HepG2 (cell line): ENCODE measurements at regions not wholly inside any gene's neighbourhood (a gene's known extent, or its start where the extent isn't known, plus 50 kb on each side); places are given as distances from the start of the nearest gene placed in this dataset.

Experiments
- E2F2 ChIP-seq: sonication (generic); formaldehyde crosslinking; IDR thresholded peaks from 2 replicates; pipeline ENCODE4 v1.4.0; 2020; ENCODE audit warnings: missing genetic modification reagents, borderline replicate concordance
- ELF3 ChIP-seq: IDR thresholded peaks from 2 replicates; pipeline ENCODE4 v1.6.1; 2016; ENCODE audit warnings: missing genetic modification reagents, missing compliant biosample characterization
- FOXK2 ChIP-seq: fragments of 450-650 bp; IDR thresholded peaks from 2 replicates; pipeline ENCODE4 v1.6.1; 2016
- PBX3 ChIP-seq: sonication (generic); formaldehyde crosslinking; IDR thresholded peaks from 2 replicates; pipeline ENCODE4 v1.8.1; 2023; ENCODE audit warnings: missing genetic modification reagents, inconsistent platforms, borderline replicate concordance
- POLR2AphosphoS2 ChIP-seq: IDR thresholded peaks from 2 replicates; pipeline ENCODE4 v1.6.1; 2011; ENCODE audit warnings: low read depth, low read length, improper control_type of control experiment
- RELA ChIP-seq: sonication (generic); formaldehyde crosslinking; IDR thresholded peaks from 2 replicates; pipeline ENCODE4 v1.4.0; 2020; ENCODE audit warnings: missing genetic modification reagents
- U2AF1 ChIP-seq: fragments of 200-400 bp; formaldehyde crosslinking; optimal IDR thresholded peaks from 2 replicates; pipeline ENCODE3; 2017; ENCODE audit warnings: mild to moderate bottlenecking, low read depth, low read length
- ZBTB39 ChIP-seq: sonication (generic); formaldehyde crosslinking; IDR thresholded peaks from 2 replicates; pipeline ENCODE4 v1.5.0; 2020; ENCODE audit warnings: missing genetic modification reagents
- ZNF24 ChIP-seq: fragments of 450-650 bp; IDR thresholded peaks from 2 replicates; pipeline ENCODE4 v1.6.1; 2017; ENCODE audit warnings: antibody characterized with exemption, mild to moderate bottlenecking
- ZNF329 ChIP-seq: sonication (generic); formaldehyde crosslinking; IDR thresholded peaks from 2 replicates; pipeline ENCODE4 v1.9.0; 2021; ENCODE audit warnings: low read depth, mild to moderate bottlenecking, missing genetic modification reagents
- ZNF331 ChIP-seq: sonication (generic); formaldehyde crosslinking; IDR thresholded peaks from 2 replicates; pipeline ENCODE4 v1.4.0; 2020; ENCODE audit warnings: missing genetic modification reagents
- ZNF33A ChIP-seq: sonication (generic); formaldehyde crosslinking; IDR thresholded peaks from 2 replicates; pipeline ENCODE4 v1.5.1; 2020; ENCODE audit warnings: missing genetic modification reagents, mild to moderate bottlenecking, moderate library complexity, borderline replicate concordance
- ZNF501 ChIP-seq: sonication (generic); formaldehyde crosslinking; IDR thresholded peaks from 2 replicates; pipeline ENCODE4 v1.5.1; 2020; ENCODE audit warnings: mild to moderate bottlenecking, moderate library complexity, missing genetic modification reagents
- ZNF530 ChIP-seq: sonication (generic); formaldehyde crosslinking; IDR thresholded peaks from 2 replicates; pipeline ENCODE4 v1.5.0; 2020; ENCODE audit warnings: low read depth, mild to moderate bottlenecking, missing genetic modification reagents
- ZNF616 ChIP-seq: sonication (generic); formaldehyde crosslinking; IDR thresholded peaks from 2 replicates; pipeline ENCODE4 v1.5.0; 2020; ENCODE audit warnings: low read depth, mild to moderate bottlenecking, missing genetic modification reagents
- ZNF768 ChIP-seq: sonication (generic); formaldehyde crosslinking; IDR thresholded peaks from 2 replicates; pipeline ENCODE4 v1.4.0; 2020; ENCODE audit warnings: missing genetic modification reagents
- TF ChIP-seq, protein P1 (sequence below): sonication (generic); formaldehyde crosslinking; IDR thresholded peaks from 2 replicates; pipeline ENCODE4 v1.5.0; 2020; ENCODE audit warnings: mild to moderate bottlenecking, missing genetic modification reagents
- TF ChIP-seq, protein P2 (sequence below), 2 experiments: sonication (generic) in 1 of 2; formaldehyde crosslinking in 1 of 2; IDR thresholded peaks; 2 replicates each; pipeline versions ENCODE4 v1.4.0 to v1.6.1; 2018 to 2020; ENCODE audit warnings: missing genetic modification reagents in 2 of 2, borderline replicate concordance in 1 of 2, low read depth in 1 of 2, mild to moderate bottlenecking in 1 of 2, missing biosample characterization in 1 of 2
- TF ChIP-seq, protein P3 (sequence below): sonication (generic); formaldehyde crosslinking; IDR thresholded peaks from 2 replicates; pipeline ENCODE4 v1.4.0; 2020; ENCODE audit warnings: missing genetic modification reagents

GRCh38 chr2:238784671-238785527 is 63.0 kb upstream of the TWIST2 start (continued):
- TF ChIP-seq, protein P1, sequence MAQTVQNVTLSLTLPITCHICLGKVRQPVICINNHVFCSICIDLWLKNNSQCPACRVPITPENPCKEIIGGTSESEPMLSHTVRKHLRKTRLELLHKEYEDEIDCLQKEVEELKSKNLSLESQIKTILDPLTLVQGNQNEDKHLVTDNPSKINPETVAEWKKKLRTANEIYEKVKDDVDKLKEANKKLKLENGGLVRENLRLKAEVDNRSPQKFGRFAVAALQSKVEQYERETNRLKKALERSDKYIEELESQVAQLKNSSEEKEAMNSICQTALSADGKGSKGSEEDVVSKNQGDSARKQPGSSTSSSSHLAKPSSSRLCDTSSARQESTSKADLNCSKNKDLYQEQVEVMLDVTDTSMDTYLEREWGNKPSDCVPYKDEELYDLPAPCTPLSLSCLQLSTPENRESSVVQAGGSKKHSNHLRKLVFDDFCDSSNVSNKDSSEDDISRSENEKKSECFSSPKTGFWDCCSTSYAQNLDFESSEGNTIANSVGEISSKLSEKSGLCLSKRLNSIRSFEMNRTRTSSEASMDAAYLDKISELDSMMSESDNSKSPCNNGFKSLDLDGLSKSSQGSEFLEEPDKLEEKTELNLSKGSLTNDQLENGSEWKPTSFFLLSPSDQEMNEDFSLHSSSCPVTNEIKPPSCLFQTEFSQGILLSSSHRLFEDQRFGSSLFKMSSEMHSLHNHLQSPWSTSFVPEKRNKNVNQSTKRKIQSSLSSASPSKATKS = no peak
- TF ChIP-seq ZNF768 (no peak), ZNF331 (CRISPR knock-in tag) (peak; percentile 62; the same call in 1 of the 2 replicates), ZNF24 (no peak), ZNF530 (CRISPR knock-in tag) (no peak), ZBTB39 (CRISPR knock-in tag) (no peak), ZNF33A (CRISPR knock-in tag) (no peak), POLR2AphosphoS2 (no peak), E2F2 (CRISPR knock-in tag) (no peak), PBX3 (CRISPR knock-in tag) (no peak), U2AF1 (no peak), RELA (CRISPR knock-in tag) (no peak), ZNF501 (0 out of 2 replicates have a peak, but pooled peaks have one; percentile 45), FOXK2 (no peak), ZNF616 (CRISPR knock-in tag) (no peak), ELF3 (0 out of 2 replicates have a peak, but pooled peaks have one; percentile 40), ZNF329 (no peak)
- TF ChIP-seq, protein P2, sequence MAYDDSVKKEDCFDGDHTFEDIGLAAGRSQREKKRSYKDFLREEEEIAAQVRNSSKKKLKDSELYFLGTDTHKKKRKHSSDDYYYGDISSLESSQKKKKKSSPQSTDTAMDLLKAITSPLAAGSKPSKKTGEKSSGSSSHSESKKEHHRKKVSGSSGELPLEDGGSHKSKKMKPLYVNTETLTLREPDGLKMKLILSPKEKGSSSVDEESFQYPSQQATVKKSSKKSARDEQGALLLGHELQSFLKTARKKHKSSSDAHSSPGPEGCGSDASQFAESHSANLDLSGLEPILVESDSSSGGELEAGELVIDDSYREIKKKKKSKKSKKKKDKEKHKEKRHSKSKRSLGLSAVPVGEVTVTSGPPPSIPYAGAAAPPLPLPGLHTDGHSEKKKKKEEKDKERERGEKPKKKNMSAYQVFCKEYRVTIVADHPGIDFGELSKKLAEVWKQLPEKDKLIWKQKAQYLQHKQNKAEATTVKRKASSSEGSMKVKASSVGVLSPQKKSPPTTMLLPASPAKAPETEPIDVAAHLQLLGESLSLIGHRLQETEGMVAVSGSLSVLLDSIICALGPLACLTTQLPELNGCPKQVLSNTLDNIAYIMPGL (CRISPR knock-in tag; IDR thresholded peaks at IDR 0.05; ENCODE audit: borderline replicate concordance in 1 of 2, low read depth in 1 of 2) = peak in 1 of 2 experiments; percentile 54; a peak in 1 of 4 replicates
- TF ChIP-seq, protein P3, sequence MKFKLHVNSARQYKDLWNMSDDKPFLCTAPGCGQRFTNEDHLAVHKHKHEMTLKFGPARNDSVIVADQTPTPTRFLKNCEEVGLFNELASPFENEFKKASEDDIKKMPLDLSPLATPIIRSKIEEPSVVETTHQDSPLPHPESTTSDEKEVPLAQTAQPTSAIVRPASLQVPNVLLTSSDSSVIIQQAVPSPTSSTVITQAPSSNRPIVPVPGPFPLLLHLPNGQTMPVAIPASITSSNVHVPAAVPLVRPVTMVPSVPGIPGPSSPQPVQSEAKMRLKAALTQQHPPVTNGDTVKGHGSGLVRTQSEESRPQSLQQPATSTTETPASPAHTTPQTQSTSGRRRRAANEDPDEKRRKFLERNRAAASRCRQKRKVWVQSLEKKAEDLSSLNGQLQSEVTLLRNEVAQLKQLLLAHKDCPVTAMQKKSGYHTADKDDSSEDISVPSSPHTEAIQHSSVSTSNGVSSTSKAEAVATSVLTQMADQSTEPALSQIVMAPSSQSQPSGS (CRISPR knock-in tag) = no peak
